HG03571 (cell line): ENCODE measurements at regions not wholly inside any gene's neighbourhood (a gene's known extent, or its start where the extent isn't known, plus 50 kb on each side); places are given as distances from the start of the nearest gene placed in this dataset.

ENCODE experiments used
- ATAC-seq: cut with Tn5 transposase; IDR thresholded peaks from one replicate; pipeline ENCODE4 v1.9.1; 2021; ENCODE audit not compliant: unreplicated experiment

- no peak for ATAC-seq
Observed at GRCh38 chr4:11739992-11740391, 311.3 kb upstream of the HS3ST1 start.

- no peak for ATAC-seq
Observed at GRCh38 chr4:11736978-11737377, 308.3 kb upstream of the HS3ST1 start.

GRCh38 chr4:11735651-11736050 lies 307.0 kb upstream of the HS3ST1 start:
- no peak for ATAC-seq

DNA sequence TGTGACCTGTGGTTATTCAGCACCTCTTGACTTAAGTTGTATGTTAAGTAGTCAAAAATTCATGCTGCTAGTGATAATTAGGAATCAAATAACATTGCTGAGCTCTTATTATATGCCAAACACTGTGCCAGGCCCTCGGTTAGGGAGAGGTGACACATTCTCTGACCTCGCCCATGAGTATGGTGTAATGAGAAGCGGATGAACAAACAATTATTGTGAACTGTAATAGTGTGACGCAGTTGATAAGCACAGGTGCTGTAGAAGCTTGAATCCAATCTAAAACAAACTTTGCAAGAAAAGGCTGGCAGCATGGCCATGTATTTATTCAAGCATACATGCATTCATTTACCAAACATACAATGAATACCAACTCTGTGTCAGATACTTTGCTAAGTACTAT lies 303.5 kb upstream of the HS3ST1 start:
- no peak for ATAC-seq

DNA sequence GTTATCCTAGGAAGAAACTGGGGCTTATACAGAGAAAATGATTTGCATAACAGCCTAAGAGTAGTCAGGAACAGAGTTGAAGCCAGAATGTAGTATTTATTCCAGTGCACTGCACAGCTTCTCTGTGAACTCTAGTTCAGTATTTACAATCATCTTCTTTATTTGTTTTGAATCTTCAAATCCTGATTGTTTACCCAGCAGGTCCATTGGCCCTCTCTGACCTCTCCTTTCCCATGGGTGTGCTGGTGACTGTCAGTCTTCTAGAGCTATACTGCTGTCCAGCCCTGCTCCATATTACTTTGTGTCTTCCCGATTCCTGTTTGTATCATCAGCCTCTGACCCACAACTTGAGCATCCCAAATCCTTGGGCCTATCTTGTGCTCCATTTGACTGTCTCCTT lies 301.9 kb upstream of the HS3ST1 start:
- no peak for ATAC-seq

GRCh38 chr4:11729548-11729947 lies 300.9 kb upstream of the HS3ST1 start:
- no peak for ATAC-seq

- ATAC-seq, result no peak
Observed at GRCh38 chr4:11727903-11728564, 299.3 kb upstream of the HS3ST1 start.

DNA sequence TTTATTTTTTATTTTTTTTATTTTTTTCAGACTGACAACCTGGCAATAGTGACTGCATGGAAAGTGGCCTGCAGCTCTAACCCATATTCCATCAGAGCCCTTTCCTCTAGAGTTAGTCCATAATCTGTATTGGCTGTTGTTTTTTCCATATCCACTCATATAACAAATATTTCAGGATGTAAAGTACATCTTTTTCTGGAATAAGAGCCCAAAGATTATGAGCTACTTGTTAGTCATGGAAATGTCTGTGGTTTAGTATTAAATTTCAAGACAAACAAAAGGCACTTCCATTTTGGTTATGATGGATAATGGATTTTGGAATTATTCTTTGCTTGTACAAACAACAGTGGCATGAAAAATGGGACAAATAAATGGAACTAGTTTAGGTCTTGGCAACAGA lies 296.0 kb upstream of the HS3ST1 start:
- no peak for ATAC-seq

GRCh38 chr4:11722223-11722622 lies 293.5 kb upstream of the HS3ST1 start:
- no peak for ATAC-seq

DNA sequence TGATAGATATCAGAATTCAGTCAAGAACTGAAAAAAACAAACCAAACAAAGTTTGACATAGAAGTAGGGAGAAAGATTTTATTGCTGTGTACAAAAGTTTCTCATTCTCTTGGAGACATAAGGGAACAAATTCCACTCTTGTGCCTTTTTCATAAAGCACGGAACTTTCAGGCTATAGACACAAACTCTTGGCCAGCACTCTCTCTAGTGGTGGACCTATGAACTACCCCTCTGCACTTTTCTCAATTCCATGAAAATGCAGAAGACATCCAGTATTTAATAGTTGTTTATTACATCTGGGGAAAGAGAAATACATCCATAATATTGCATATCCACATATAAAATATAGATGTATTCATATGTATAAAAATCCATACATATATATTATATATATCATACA lies 291.6 kb upstream of the HS3ST1 start:
- ATAC-seq, result no peak

DNA sequence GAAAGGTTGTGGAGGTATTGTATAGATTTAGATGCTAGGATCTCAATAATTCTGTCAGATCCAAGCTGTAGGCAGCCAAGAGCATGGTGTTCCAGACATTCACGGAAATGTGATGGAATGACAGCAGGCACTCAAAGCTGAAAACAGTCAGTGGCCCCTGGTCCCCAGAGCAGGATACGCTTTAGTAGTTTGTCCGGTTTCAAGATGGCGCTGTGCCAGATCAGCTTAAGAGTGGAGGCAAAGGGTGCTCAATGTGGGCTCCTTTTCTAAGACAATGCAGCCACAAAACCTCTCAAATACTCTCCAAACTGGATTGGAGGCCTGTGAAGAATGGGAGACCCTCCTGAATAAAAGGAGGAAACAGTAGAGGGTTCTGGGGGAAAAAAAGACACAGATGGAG lies 291.2 kb upstream of the HS3ST1 start:
- ATAC-seq, result no peak

- ATAC-seq, result no peak
Observed at GRCh38 chr4:11715753-11716521, 287.2 kb upstream of the HS3ST1 start.

DNA sequence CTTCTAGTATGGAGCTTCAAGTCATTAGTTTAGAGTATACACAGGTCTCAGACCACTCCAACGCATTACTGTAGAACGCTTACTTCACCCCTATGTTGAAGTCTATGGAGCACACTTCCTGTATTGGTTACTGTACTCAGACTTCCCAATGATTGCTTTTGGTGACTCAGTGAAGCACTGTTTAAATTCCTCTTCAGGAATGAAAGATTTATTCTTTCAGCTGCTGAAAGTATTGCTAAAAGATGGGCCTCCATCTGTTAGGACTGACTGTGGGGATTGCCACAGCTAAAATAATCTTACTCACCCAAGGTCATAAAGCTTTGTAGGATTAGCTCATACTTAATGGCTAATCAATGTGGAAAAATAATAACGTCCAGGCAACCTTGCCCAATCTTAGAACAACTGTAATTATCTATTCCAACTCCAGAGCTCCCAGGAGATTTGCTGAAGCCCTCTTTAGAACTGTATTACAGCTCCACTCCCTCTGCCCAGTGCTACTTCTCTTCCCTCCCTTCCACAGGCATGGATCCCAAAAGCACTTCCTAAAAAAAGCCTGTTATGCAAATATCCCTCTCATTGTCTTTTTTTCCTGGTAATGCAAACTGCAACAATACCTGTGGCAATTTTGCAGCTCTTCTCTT lies 281.9 kb upstream of the HS3ST1 start:
- no peak for ATAC-seq

DNA sequence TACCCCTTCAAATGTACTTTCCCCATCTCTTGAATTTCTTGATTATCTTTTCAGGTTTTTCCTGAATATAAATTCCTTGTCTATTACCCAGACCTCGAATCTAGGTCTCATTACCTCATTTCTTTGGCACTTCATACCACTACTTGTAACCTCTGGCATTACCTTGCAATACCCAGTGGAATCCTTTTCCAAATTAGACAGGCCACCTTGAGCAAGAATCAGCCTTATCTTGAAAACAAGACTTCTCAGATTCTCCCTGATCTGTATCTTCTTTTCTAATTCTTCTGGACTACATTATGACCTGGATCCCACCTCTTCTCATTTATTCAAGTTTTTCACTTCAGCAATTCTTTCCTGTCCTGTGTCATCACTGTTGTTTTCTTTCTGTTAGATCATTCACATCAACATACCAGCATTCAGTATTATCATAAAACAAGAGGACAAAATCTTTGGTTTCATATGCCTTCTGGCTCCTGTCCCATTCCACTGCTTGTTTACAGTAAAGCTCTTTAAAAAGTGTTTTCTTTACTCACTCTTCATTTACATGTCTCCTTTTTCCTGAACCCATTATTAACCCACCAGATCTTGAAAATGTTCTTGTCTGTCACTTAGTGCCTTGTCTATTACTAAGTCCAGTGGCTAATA lies 275.6 kb upstream of the HS3ST1 start:
- ATAC-seq, result no peak

GRCh38 chr4:11702886-11703557 lies 274.3 kb upstream of the HS3ST1 start:
- ATAC-seq, result no peak

DNA sequence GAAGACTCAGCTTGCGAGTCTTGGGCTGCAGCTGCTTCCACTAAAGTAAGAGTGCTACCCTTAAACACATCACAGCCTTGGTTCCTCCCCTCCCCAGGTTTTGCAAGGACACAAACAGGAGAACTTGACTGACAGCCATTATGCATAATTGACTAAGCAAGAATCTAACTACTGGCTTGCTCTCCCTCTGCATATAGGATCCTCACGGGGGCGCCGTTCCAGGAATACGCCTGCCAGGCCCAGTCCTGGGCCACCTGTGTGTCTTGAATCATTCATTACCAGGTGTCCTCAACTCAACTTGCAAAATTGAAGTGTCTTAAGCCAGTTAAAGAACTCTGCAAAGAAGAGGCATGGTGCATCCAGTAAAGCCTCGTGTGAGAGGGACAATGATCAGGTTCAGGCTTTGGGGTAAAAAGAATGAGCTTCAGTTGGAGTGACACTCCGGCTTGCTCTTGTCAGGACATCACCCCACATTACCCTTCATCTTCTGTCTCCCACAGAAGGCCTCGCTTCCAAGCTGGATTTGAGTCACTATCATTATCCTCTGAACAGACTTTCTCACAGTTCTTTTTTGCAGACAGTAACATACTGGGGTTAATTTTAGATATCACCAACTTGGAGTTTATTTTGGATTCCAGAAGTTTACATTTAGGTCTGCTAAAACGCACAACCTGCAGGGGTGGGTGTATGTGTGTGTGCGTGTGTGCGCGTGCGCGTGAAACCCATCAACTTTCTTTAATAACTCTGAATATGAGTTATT lies 273.5 kb upstream of the HS3ST1 start:
- ATAC-seq, result no peak

- ATAC-seq, result no peak
Observed at GRCh38 chr4:11700751-11701226, 272.1 kb upstream of the HS3ST1 start.

GRCh38 chr4:11698846-11699590 lies 270.3 kb upstream of the HS3ST1 start:
- no peak for ATAC-seq

DNA sequence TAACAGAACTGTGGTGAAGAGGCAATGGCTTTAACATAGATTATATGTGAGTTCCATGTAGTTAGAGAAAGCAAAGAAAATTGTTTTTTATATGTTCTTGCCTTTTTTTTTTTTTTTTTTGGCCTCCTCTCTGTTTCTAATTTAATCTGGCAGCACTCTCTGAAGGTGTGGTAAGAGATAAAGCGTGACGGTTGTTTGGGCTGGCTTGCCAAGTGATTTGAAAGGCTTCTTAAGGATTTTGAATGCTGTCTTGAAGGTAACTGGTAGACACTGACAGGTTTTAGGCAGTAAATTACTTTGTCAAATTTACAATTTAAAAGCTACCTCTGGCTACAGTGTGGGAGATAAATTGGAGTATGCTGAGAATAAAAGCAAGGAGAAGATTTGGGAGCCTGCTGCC lies 269.3 kb upstream of the HS3ST1 start:
- no peak for ATAC-seq

DNA sequence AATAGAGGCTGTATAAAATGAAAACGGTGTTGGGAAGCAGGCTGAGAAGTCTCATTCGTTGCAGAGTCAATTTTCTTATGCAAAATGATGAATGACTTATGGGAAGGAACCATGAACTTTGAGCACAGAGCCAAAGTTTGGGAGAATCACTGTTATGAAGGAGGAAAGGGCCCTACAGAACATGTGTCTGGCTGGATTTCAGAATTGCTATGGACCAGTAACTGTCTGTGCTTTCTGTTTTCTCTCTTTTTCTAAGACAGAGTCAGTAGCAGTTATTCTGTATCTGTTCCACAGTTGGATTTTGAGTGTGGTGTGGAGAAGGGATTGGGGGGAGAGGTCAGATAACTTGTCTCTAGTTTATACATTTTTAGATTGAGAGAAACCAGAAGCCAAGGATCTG lies 265.0 kb upstream of the HS3ST1 start:
- no peak for ATAC-seq
